Ecto neural progenitor cell (in vitro differentiated cells): ENCODE measurements at regions not wholly inside any gene's neighbourhood (a gene's known extent, or its start where the extent isn't known, plus 50 kb on each side); places are given as distances from the start of the nearest gene placed in this dataset.
"Not testable (repeated sequence)": the region's sequence is repeated elsewhere in the genome, so short reads cannot be mapped to it uniquely, and the experiment has no call there.

Source experiments
- DNase-seq: peaks from one replicate; pipeline ENCODE4 v3.0.0-alpha.2; 2018; ENCODE audit warnings: low spot score

GRCh38 chr6:19329078-19329477, 508.1 kb upstream of the ID4 start:
- DNase-seq: no peak

- DNase-seq: no peak
Measured at GRCh38 chr6:19331089-19331488, 506.1 kb upstream of the ID4 start.

GRCh38 chr6:19332806-19333460, 504.2 kb upstream of the ID4 start:
- no peak for DNase-seq

- no peak for DNase-seq
Measured at GRCh38 chr6:19333936-19334335, 503.2 kb upstream of the ID4 start.

- no peak for DNase-seq
Measured at GRCh38 chr6:19336579-19336978, 500.6 kb upstream of the ID4 start.

- no peak for DNase-seq
Measured at GRCh38 chr6:19337101-19337500, 500.1 kb upstream of the ID4 start.

- no peak for DNase-seq
Measured at GRCh38 chr6:19342616-19343015, 494.6 kb upstream of the ID4 start.

GRCh38 chr6:19349429-19349828, 487.7 kb upstream of the ID4 start:
- DNase-seq: no peak

- DNase-seq: no peak
Measured at GRCh38 chr6:19354181-19354580, 483.0 kb upstream of the ID4 start.

- no peak for DNase-seq
Measured at GRCh38 chr6:19356692-19357091, 480.5 kb upstream of the ID4 start.

- DNase-seq: no peak
Measured at GRCh38 chr6:19362396-19362795, 474.8 kb upstream of the ID4 start.

- DNase-seq: no peak
Measured at GRCh38 chr6:19368511-19368910, 468.7 kb upstream of the ID4 start.

- DNase-seq: no peak
Measured at GRCh38 chr6:19369785-19370184, 467.4 kb upstream of the ID4 start.

- DNase-seq: no peak
Measured at GRCh38 chr6:19370831-19371230, 466.3 kb upstream of the ID4 start.

GRCh38 chr6:19375613-19376012, 461.6 kb upstream of the ID4 start:
- no peak for DNase-seq

GRCh38 chr6:19377722-19378121, 459.4 kb upstream of the ID4 start:
- DNase-seq: no peak

GRCh38 chr6:19380293-19380692, 456.9 kb upstream of the ID4 start:
- DNase-seq: no peak

- DNase-seq: no peak
Measured at GRCh38 chr6:19382676-19383075, 454.5 kb upstream of the ID4 start.

GRCh38 chr6:19391926-19392325, 445.2 kb upstream of the ID4 start:
- no peak for DNase-seq

- no peak for DNase-seq
Measured at GRCh38 chr6:19394051-19394450, 443.1 kb upstream of the ID4 start.

- no peak for DNase-seq
Measured at GRCh38 chr6:19394687-19395086, 442.5 kb upstream of the ID4 start.

GRCh38 chr6:19395316-19395715, 441.9 kb upstream of the ID4 start:
- DNase-seq: no peak

- DNase-seq: no peak
Measured at GRCh38 chr6:19399406-19399805, 437.8 kb upstream of the ID4 start.

GRCh38 chr6:19404884-19405283, 432.3 kb upstream of the ID4 start:
- DNase-seq: not testable (repeated sequence)

GRCh38 chr6:19408331-19408730, 428.8 kb upstream of the ID4 start:
- no peak for DNase-seq
